ENCODE measurements at regions not wholly inside any gene's neighbourhood (a gene's known extent, or its start where the extent isn't known, plus 50 kb on each side); places are given as distances from the start of the nearest gene placed in this dataset.

DNA sequence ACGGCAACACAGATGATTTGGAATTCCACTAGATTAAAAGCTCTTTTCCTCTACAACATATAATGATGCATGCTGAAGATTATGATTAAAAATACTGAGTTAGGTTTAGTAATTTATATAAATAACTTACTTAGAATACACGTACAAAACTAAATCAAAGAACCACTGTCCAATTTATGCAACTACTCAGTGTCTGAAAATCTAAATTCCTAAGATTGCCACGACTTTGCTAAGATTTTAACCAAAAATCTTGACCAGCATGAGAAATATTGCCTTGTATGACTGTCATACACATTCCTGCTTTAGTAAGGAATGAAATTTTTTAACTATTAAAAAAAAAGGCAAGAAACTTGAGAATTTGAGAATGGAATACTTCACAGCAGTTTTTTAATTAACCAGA lies 292.4 kb downstream of the ZNF608 start:
- no peak for TF ChIP-seq ZFX (IDR thresholded peaks at IDR 0.05)
- TF ChIP-seq, protein P1, sequence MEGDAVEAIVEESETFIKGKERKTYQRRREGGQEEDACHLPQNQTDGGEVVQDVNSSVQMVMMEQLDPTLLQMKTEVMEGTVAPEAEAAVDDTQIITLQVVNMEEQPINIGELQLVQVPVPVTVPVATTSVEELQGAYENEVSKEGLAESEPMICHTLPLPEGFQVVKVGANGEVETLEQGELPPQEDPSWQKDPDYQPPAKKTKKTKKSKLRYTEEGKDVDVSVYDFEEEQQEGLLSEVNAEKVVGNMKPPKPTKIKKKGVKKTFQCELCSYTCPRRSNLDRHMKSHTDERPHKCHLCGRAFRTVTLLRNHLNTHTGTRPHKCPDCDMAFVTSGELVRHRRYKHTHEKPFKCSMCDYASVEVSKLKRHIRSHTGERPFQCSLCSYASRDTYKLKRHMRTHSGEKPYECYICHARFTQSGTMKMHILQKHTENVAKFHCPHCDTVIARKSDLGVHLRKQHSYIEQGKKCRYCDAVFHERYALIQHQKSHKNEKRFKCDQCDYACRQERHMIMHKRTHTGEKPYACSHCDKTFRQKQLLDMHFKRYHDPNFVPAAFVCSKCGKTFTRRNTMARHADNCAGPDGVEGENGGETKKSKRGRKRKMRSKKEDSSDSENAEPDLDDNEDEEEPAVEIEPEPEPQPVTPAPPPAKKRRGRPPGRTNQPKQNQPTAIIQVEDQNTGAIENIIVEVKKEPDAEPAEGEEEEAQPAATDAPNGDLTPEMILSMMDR (conservative IDR thresholded peaks at IDR 0.05) = no peak
